ENCODE measurements at regions not wholly inside any gene's neighbourhood (a gene's known extent, or its start where the extent isn't known, plus 50 kb on each side); places are given as distances from the start of the nearest gene placed in this dataset.

DNA sequence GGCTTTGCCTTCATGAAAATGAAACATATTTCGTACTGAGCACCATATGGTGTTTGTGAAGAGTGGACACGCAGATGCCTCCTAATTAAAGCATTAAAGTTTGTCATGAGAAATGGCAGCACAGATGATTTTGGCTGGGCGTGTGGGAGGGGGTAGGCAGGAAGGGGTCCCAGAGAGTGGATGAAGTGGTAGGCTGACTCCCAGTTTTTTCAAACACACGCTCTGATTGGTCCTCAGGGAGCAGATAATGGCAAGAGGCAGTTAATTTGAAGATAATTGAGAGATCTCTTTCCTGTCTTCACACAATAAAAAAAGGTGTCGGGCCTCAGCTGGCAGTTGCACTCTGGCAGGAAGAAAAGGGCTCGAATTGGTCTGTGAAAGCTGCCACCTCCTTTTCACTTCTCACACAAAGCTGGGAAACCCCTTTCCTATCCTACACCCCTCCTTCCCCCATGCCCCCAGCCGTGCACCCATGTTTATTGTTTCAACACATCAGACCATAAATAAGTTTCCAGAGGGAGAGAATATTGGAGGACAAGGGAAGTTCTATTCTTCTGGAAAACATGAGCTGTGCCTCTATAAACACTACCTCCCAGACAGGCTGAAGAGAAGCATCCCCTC, 429.6 kb downstream of the ARHGEF28 start:
- Histone ChIP-seq H3K36me3 (no peaks in the 10 kb centered on the region), H3K4me3 (ENCODE audit: low read depth in 1 of 2, low read length in 1 of 2) (no peak overlapping the region), H3K9me3 (no peaks in the 10 kb centered on the region), H3K27me3 (peaks cover 11% of the 10 kb centered on the region), H3K27ac (no peak overlapping the region), H3K4me1 (ENCODE audit: control insufficient read depth in 1 of 2, insufficient read depth in 1 of 2, low read depth in 1 of 2, low read length in 1 of 2) (no peaks in the 10 kb centered on the region)
- TF ChIP-seq CTCF (IDR thresholded peaks at IDR 0.05), result no peak

DNA sequence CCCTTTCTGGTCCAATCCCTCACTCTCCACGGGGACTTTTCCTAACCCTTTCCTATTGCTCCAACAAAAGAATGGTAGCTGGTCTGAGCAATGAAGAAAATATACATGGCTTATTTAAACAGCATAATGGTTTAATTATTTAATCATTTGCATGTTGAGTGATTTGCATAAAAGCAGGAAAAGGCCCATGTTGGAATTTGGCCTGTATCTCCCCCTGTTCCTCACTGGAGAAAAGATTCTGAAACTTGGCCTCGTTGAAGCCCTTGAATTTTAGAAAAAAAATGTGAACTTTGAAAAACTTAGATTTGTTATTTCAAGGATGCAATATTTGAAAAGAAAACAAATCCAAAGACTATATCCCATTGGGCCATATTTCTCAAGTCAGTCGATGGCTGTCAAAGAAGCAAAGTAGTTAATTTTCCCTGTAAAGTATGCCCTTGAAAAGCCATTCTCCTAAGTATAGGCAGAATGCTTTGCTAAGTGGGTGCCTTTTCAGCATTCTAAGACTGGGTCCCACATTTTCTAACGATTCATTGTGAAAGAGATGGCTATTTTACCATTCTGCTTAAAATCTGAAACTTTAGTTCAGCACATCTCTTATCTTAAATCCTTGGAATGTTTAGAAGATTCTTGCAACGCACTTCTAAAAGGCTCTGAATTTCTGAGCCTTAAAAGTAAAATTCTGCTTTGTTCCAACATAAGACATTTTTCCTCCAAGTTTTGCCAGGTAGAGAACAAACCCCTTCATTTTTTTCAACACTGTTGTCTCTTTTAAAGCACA, 428.8 kb downstream of the ARHGEF28 start:
- no peaks in the 10 kb centered on the region for H3K4me1 ChIP-seq (ENCODE audit: control insufficient read depth in 1 of 2, insufficient read depth in 1 of 2, low read depth in 1 of 2, low read length in 1 of 2)
- H3K36me3 ChIP-seq, result no peaks in the 10 kb centered on the region
- no peaks in the 10 kb centered on the region for H3K9me3 ChIP-seq
- no peak overlapping the region for H3K4me3 ChIP-seq (ENCODE audit: low read depth in 1 of 2, low read length in 1 of 2)
- H3K27me3 ChIP-seq, result peaks cover 11% of the 10 kb centered on the region
- no peak overlapping the region for H3K27ac ChIP-seq
- TF ChIP-seq CTCF (IDR thresholded peaks at IDR 0.05), result no peak

- Histone ChIP-seq H3K36me3 (no peaks in the 10 kb centered on the region), H3K27me3 (peaks cover 11% of the 10 kb centered on the region), H3K27ac (no peak overlapping the region), H3K4me3 (ENCODE audit: low read depth in 1 of 2, low read length in 1 of 2) (no peak overlapping the region), H3K4me1 (ENCODE audit: control insufficient read depth in 1 of 2, insufficient read depth in 1 of 2, low read depth in 1 of 2, low read length in 1 of 2) (no peaks in the 10 kb centered on the region), H3K9me3 (no peaks in the 10 kb centered on the region)
- TF ChIP-seq CTCF (IDR thresholded peaks at IDR 0.05), result no peak
Measured at GRCh38 chr5:74054139-74054538, 428.1 kb downstream of the ARHGEF28 start.

DNA sequence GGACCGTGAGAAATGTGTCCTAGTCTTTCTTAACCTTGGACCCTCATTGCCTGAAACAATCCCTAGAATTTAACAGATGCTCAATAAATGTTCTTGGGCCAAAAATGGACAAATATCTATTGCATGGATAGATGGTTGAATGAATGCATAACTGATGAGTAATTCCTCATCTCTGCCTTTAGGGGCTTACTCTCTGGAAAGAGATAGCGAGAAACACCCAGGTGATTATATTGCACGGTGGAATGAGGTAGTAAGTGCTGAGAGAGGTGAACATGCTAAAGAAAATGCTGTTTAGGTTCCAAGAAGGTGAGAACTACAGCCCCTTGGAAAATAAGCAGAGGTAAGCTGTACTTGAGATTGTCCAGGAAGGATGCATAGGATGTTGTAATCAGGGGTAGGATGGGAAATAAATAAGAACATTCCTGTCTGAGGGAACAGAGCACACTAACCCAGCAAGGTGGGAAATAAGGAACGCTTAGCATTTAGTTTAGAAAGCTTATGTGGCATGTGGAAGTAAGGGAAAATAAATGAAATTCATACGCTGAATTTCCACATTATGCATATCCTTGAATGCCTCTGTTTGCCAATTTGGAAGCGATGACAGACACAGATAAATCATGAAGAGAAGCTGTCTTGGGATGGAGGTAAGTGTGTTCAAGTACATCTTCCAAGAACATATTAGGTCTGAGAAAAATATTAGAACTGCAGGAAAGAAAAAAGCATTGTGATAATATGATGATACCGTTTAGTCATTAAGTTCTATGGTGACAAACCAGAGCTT, 426.6 kb downstream of the ARHGEF28 start:
- Histone ChIP-seq H3K9me3 (no peaks in the 10 kb centered on the region), H3K4me1 (ENCODE audit: control insufficient read depth in 1 of 2, insufficient read depth in 1 of 2, low read depth in 1 of 2, low read length in 1 of 2) (no peaks in the 10 kb centered on the region), H3K36me3 (no peaks in the 10 kb centered on the region), H3K4me3 (ENCODE audit: low read depth in 1 of 2, low read length in 1 of 2) (no peak overlapping the region), H3K27me3 (peaks cover 11% of the 10 kb centered on the region), H3K27ac (no peak overlapping the region)
- TF ChIP-seq CTCF (IDR thresholded peaks at IDR 0.05), result no peak

- H3K27ac ChIP-seq, result no peak overlapping the region
- H3K4me3 ChIP-seq (ENCODE audit: low read depth in 1 of 2, low read length in 1 of 2), result no peak overlapping the region
- no peaks in the 10 kb centered on the region for H3K4me1 ChIP-seq (ENCODE audit: control insufficient read depth in 1 of 2, insufficient read depth in 1 of 2, low read depth in 1 of 2, low read length in 1 of 2)
- no peak for TF ChIP-seq CTCF (IDR thresholded peaks at IDR 0.05)
- peaks cover 11% of the 10 kb centered on the region for H3K27me3 ChIP-seq
- no peaks in the 10 kb centered on the region for H3K36me3 ChIP-seq
- H3K9me3 ChIP-seq, result no peaks in the 10 kb centered on the region
Measured at GRCh38 chr5:74051076-74051475, 425.1 kb downstream of the ARHGEF28 start.

Measured in neutrophil (primary cell).